Fibroblast of pulmonary artery (primary cell): ENCODE measurements at regions not wholly inside any gene's neighbourhood (a gene's known extent, or its start where the extent isn't known, plus 50 kb on each side); places are given as distances from the start of the nearest gene placed in this dataset.

Source experiments
- DNase-seq: peaks from one replicate; pipeline ENCODE4 v3.0.0-alpha.2; 2010; ENCODE audit warnings: low read depth
- H3K4me3 ChIP-seq: replicated peaks from 2 replicates; pipeline ENCODE4 v1.5.1; 2011; ENCODE audit warnings: low read depth, mild to moderate bottlenecking, control low read depth, low read length, moderate library complexity
- CTCF ChIP-seq: IDR thresholded peaks from 2 replicates; pipeline ENCODE4 v1.5.1; 2011; ENCODE audit warnings: mild to moderate bottlenecking, control low read depth, low read length, inconsistent platforms; ENCODE audit errors: missing control alignments

DNA sequence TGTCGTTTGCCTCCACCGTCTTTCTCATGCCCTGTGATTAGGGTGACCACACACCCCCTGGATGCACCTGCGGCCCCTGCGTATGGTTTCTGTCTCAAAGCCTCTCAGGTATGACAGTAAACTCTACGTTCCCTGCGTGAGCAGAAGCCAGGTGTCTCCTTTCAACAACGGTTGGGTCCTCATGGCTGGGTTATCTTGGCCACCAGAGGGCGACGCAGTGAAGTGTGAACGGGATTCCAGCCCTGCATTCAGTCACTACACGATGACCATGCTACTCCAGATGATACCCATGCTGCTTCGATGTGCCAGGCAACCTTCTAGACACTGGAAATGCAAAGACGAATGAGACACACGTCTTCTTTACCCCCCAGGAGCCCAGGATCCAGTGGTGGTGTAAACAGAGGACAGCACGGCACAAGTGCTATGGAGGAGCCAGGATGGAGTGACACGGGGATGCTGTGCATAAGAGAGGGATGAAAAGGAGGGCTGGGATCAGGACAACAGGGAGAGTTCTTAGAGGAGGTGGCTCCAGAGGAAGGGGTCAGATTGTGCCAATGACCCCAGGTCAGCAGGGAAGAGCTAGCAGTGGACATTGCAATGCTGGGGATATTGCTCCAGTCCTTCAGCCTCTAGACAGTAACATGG lies 228.1 kb upstream of the PFKP start:
- peak; percentile 0 for DNase-seq
- TF ChIP-seq CTCF, result peak; percentile 26
- no peak overlapping the region for H3K4me3 ChIP-seq

GRCh38 chr10:2837674-2838073 lies 229.7 kb upstream of the PFKP start:
- no peak for TF ChIP-seq CTCF
- DNase-seq, result no peak
- no peak overlapping the region for H3K4me3 ChIP-seq

GRCh38 chr10:2836921-2837662 lies 230.3 kb upstream of the PFKP start:
- no peak overlapping the region for H3K4me3 ChIP-seq
- no peak for DNase-seq
- no peak for TF ChIP-seq CTCF

DNA sequence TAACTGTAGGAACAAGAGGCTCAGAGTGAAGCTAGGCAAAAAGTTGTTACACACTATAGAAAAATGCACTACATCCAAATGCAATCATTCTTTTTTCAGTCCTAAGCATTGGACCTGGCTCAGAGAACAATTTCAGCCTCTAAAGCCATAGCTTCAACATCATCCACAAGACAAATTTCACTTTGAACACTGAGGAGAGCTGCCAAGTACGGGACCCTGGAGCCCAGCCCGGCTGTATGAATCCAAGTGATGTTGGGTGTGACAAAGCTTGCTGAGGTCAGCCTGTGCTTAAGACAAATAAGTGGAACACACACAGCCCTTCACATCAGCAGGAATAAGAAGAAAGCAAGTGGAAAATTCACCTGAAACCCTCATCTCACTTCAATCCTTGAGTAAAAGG lies 233.1 kb upstream of the PFKP start:
- no peak for DNase-seq
- no peak for TF ChIP-seq CTCF

GRCh38 chr10:2831509-2831908 lies 235.8 kb upstream of the PFKP start:
- no peak overlapping the region for H3K4me3 ChIP-seq
- DNase-seq, result no peak
- no peak for TF ChIP-seq CTCF

More for the DNA sequence above, 233.1 kb upstream of the PFKP start:
- no peak overlapping the region for H3K4me3 ChIP-seq

GRCh38 chr10:2828741-2829140 lies 238.6 kb upstream of the PFKP start:
- TF ChIP-seq CTCF, result no peak
- H3K4me3 ChIP-seq, result no peak overlapping the region
- DNase-seq, result no peak
